AG09309 (cell line): ENCODE measurements at regions not wholly inside any gene's neighbourhood (a gene's known extent, or its start where the extent isn't known, plus 50 kb on each side); places are given as distances from the start of the nearest gene placed in this dataset.
A peak's percentile ranks its signal among the peaks of the same experiment; 100 is the strongest.

Source experiments
- DNase-seq: peaks from one replicate; pipeline ENCODE4 v3.0.0-alpha.2; 2010; ENCODE audit warnings: low read depth
- H3K4me3 ChIP-seq: 2 replicates; pipeline ENCODE4 v1.5.1; 2011; ENCODE audit warnings: mild to moderate bottlenecking, low read depth, low read length, moderate library complexity; ENCODE audit not compliant: control insufficient read depth
- TF ChIP-seq, protein P1 (sequence below): IDR thresholded peaks from 2 replicates; pipeline ENCODE4 v1.5.1; 2011; ENCODE audit warnings: mild to moderate bottlenecking, low read depth, low read length, inconsistent platforms; ENCODE audit not compliant: insufficient read depth, control insufficient read depth; ENCODE audit errors: missing control alignments

DNA sequence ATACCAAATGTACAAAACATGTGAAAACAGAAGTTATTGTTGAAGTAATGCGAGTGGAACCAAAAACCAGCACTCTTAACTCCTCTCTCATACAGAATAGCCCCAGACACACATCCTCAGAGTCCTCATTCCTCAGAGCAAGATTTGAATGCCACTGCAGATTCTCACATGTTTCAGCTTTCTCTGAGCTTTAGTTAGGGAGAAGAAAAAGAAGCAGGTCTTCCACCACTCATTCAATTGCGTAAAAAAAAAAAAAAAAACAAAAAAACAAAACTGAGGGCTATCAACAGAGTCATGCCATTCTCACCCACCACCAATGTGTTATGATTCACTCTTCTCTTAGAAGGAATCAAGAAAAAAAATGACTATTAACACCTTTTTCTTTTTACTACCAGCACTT, 287.7 kb downstream of the IPMK start:
- no peak overlapping the region for H3K4me3 ChIP-seq
- DNase-seq, result no peak
- TF ChIP-seq, protein P1, sequence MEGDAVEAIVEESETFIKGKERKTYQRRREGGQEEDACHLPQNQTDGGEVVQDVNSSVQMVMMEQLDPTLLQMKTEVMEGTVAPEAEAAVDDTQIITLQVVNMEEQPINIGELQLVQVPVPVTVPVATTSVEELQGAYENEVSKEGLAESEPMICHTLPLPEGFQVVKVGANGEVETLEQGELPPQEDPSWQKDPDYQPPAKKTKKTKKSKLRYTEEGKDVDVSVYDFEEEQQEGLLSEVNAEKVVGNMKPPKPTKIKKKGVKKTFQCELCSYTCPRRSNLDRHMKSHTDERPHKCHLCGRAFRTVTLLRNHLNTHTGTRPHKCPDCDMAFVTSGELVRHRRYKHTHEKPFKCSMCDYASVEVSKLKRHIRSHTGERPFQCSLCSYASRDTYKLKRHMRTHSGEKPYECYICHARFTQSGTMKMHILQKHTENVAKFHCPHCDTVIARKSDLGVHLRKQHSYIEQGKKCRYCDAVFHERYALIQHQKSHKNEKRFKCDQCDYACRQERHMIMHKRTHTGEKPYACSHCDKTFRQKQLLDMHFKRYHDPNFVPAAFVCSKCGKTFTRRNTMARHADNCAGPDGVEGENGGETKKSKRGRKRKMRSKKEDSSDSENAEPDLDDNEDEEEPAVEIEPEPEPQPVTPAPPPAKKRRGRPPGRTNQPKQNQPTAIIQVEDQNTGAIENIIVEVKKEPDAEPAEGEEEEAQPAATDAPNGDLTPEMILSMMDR, result no peak

DNA sequence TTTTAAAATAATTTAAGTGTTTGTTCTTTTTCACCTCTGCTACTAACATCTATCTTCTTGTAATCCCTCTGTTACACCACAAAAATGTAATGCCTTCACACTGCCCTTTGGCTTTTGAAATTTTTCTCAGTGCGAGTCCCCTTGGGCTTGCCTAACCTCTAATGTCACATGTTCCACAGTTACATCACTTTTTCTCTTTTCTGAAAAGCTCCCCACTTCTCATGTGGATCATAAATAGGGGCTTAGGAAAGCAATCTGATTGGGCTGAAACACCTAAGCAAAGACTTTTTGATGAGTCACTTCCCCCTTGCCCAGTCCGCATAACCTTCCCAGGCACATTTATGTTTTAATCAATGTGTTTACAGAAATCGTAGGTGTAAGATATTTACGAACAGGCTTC, 288.2 kb downstream of the IPMK start:
- DNase-seq, result no peak
- TF ChIP-seq, protein P1, result no peak
- H3K4me3 ChIP-seq, result no peak overlapping the region

DNA sequence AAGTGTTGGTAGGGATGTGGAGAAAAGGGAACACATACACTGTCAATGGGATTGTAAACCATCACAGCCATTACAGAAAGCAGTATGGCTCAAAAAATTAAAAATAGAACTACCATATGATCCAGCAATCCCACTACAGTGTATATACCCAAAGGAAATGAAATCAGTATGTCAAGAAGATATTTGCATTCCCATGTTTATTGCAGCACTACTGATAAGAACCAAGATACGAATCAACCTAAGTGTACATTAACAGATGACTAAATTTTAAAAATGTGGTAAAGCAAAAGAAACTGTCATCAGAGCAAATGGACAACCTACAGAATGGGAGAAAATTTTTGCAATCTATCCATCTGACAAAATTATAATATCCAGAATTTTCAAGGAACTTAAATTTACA, 290.4 kb downstream of the IPMK start:
- TF ChIP-seq, protein P1, result no peak
- no peak for DNase-seq
- no peak overlapping the region for H3K4me3 ChIP-seq

DNA sequence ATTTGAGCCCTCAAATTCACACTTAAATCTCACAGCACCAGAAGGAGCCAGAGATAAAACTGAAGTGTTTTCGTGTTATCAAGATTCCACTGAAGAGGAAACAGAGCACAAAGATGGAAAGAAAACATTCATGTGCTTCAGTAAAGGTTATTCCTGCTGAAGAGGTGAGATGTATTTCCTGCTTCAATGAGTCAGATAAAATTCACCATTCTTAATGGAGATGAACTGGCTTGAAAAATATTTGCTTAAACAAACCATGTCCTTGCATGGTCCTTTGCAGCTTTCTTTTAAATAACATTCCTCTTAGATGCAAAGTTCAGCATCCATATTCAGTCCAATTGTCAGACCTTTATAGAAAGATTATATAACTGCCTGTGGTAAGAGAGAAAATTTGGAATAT, 294.2 kb downstream of the IPMK start:
- no peak overlapping the region for H3K4me3 ChIP-seq
- no peak for DNase-seq
- TF ChIP-seq, protein P1, result no peak

DNA sequence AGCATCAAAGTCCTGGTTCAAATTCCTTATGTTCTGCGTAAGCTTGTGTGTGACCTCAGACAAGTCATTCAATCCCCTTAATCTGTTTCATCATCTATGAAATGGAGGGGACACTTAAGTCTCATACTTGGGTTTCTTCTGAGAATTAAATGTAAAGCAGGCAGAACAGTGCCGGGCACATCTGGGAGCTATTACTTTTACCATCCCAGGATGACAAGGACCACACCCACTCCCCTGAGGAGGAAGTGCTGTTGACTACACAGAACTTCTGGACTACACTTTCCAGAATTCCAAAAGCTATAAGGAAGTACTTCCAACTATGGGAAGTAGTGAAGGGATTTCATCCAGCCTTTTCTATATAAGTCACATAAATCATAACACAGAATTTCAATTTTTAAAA, 294.9 kb downstream of the IPMK start:
- H3K4me3 ChIP-seq, result no peak overlapping the region
- no peak for DNase-seq
- TF ChIP-seq, protein P1, result no peak

DNA sequence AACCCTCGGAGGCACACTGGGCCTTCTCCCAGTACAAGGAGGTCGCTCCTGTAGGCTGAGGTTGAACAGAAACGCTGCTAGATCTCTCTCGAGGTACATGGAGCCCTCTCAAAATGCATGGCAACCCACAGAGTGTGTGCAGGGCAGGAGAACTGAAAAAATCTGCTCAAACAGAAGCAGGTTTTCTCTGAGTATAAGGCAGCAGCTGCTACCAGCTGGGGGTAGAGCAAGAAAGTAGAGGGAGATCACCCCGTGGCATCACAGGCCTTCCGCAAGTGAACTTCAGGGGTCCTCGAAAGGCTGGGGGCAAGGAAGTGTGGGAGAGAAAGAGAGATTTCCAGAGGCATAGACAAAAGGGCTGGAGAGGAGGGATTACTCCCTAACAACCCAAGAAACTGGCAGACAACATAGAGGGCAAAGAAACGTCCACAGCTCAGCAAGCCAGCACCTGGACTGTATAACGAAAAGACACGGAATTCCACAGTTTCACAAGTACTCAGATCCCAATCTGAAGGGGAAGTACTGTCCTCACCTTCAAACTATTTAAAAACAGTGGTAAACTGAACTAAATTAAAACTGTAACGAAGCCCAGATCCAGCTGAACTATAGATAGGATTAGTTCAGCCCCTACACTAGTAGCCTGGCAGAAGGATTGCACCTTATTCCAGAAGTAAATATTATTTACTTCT, 299.2 kb downstream of the IPMK start:
- TF ChIP-seq, protein P1, result no peak

DNA sequence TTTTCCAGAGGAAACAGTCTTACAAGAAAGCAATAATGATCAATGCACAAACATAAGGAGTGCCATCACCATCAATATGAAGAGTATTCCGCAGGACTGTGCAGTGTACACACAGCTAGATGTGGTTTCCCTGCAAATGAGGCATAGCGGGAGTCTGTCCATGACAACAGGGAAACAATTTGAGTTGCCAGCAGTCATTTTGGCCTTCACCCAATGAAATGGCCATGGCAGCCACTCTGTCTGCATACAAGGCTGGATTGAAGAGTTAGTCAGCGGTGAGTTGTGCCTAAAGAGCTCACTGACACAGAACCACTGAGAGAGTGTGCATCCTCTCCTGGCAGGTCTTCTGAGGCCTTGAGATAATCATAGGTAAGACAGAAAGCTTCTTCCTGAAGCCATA, 303.3 kb downstream of the IPMK start:
- TF ChIP-seq, protein P1, result no peak
- H3K4me3 ChIP-seq, result no peak overlapping the region
- peak; percentile 53 for DNase-seq

More for the DNA sequence above, 299.2 kb downstream of the IPMK start:
- no peak for DNase-seq
- H3K4me3 ChIP-seq, result no peak overlapping the region
